ENCODE measurements at regions not wholly inside any gene's neighbourhood (a gene's known extent, or its start where the extent isn't known, plus 50 kb on each side); places are given as distances from the start of the nearest gene placed in this dataset.
A peak's percentile ranks its signal among the peaks of the same experiment; 100 is the strongest.

GRCh38 chr3:178388473-178388872 lies 147.8 kb upstream of the KCNMB2 start (continued):
- TF ChIP-seq, protein P1, sequence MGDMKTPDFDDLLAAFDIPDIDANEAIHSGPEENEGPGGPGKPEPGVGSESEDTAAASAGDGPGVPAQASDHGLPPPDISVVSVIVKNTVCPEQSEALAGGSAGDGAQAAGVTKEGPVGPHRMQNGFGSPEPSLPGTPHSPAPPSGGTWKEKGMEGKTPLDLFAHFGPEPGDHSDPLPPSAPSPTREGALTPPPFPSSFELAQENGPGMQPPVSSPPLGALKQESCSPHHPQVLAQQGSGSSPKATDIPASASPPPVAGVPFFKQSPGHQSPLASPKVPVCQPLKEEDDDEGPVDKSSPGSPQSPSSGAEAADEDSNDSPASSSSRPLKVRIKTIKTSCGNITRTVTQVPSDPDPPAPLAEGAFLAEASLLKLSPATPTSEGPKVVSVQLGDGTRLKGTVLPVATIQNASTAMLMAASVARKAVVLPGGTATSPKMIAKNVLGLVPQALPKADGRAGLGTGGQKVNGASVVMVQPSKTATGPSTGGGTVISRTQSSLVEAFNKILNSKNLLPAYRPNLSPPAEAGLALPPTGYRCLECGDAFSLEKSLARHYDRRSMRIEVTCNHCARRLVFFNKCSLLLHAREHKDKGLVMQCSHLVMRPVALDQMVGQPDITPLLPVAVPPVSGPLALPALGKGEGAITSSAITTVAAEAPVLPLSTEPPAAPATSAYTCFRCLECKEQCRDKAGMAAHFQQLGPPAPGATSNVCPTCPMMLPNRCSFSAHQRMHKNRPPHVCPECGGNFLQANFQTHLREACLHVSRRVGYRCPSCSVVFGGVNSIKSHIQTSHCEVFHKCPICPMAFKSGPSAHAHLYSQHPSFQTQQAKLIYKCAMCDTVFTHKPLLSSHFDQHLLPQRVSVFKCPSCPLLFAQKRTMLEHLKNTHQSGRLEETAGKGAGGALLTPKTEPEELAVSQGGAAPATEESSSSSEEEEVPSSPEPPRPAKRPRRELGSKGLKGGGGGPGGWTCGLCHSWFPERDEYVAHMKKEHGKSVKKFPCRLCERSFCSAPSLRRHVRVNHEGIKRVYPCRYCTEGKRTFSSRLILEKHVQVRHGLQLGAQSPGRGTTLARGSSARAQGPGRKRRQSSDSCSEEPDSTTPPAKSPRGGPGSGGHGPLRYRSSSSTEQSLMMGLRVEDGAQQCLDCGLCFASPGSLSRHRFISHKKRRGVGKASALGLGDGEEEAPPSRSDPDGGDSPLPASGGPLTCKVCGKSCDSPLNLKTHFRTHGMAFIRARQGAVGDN (CRISPR knock-in tag; IDR thresholded peaks at IDR 0.05), result no peak
- no peak for TF ChIP-seq ZNF264 (CRISPR knock-in tag; IDR thresholded peaks at IDR 0.05)
- no peak for TF ChIP-seq ZNF782 (CRISPR knock-in tag; IDR thresholded peaks at IDR 0.05; ENCODE audit: borderline replicate concordance)
- TF ChIP-seq, protein P2, sequence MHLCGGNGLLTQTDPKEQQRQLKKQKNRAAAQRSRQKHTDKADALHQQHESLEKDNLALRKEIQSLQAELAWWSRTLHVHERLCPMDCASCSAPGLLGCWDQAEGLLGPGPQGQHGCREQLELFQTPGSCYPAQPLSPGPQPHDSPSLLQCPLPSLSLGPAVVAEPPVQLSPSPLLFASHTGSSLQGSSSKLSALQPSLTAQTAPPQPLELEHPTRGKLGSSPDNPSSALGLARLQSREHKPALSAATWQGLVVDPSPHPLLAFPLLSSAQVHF (CRISPR knock-in tag; IDR thresholded peaks at IDR 0.05), result no peak
- TF ChIP-seq ZNF660 (CRISPR knock-in tag; IDR thresholded peaks at IDR 0.05; ENCODE audit: borderline replicate concordance, low read depth), result no peak

GRCh38 chr3:178389258-178389657 lies 147.0 kb upstream of the KCNMB2 start:
- no peak for TF ChIP-seq GFI1 (CRISPR knock-in tag; IDR thresholded peaks at IDR 0.05; ENCODE audit: borderline replicate concordance)
- TF ChIP-seq MAFK (conservative IDR thresholded peaks at IDR 0.05 in 1 of 2, IDR thresholded peaks at IDR 0.05 in 1 of 2; ENCODE audit: low read length in 2 of 2), result peak; percentile 22 to 51; a peak in 2 of 4 replicates
- in situ Hi-C loops (cut with HindIII; ENCODE audit: extremely low pct_ligation_motif_present, low pct_unique_long_range_greater_than_20kb), result no loop called here

More at GRCh38 chr3:178389258-178389657, 147.0 kb upstream of the KCNMB2 start:
- Histone ChIP-seq H3K9ac (ENCODE audit: insufficient read depth, low read depth, low read length) (no peak overlapping the region), H3K4me2 (ENCODE audit: low read depth, low read length) (no peak overlapping the region), H3K79me2 (ENCODE audit: insufficient read depth, low read length) (no peaks in the 10 kb centered on the region), H2AFZ (ENCODE audit: low read length) (no peak overlapping the region), H3K27ac (ENCODE audit: extremely low read length, insufficient read depth, low read length) (no peak overlapping the region), H3K9me3 (ENCODE audit: low read length) (no peaks in the 10 kb centered on the region), H3K27me3 (ENCODE audit: control insufficient read depth in 1 of 2, insufficient read depth in 2 of 2, low read length in 2 of 2) (no peaks in the 10 kb centered on the region), H3K4me3 (replicated peaks in 1 of 3; ENCODE audit: insufficient read depth in 1 of 3, low read depth in 2 of 3, low read length in 3 of 3) (no peak overlapping the region), H4K20me1 (ENCODE audit: insufficient read depth, low read length) (no peaks in the 10 kb centered on the region), H3K4me1 (ENCODE audit: insufficient read depth, low read length) (peaks cover 11% of the 10 kb centered on the region), H3K36me3 (replicated peaks in 1 of 2; ENCODE audit: control insufficient read depth in 1 of 2, insufficient read depth in 2 of 2, low read length in 2 of 2) (no peaks in the 10 kb centered on the region)
- intact Hi-C loops (cut with micrococcal nuclease; ENCODE audit: unreplicated experiment), result loop anchor here (10.0 kb wide), 1 partner anchor 304 kb away; no protein-coding TSS in a partner anchor
- no peak for FAIRE-seq
- WGBS (ENCODE audit: low lambda C conversion rate), result 0% methylated on average over 1 of the region's 1 CpG
- no peak for ATAC-seq
- CTCF ChIA-PET (ENCODE audit: low intra/inter-chr PET ratio, low total read pairs), result no interaction called here
- POLR2A ChIA-PET, result no interaction called here
- BruUV-seq (replicated peaks), result no TSS peak
- no peak for DNase-seq (ENCODE audit: low spot score)
